ENCODE measurements at regions not wholly inside any gene's neighbourhood (a gene's known extent, or its start where the extent isn't known, plus 50 kb on each side); places are given as distances from the start of the nearest gene placed in this dataset.

DNA sequence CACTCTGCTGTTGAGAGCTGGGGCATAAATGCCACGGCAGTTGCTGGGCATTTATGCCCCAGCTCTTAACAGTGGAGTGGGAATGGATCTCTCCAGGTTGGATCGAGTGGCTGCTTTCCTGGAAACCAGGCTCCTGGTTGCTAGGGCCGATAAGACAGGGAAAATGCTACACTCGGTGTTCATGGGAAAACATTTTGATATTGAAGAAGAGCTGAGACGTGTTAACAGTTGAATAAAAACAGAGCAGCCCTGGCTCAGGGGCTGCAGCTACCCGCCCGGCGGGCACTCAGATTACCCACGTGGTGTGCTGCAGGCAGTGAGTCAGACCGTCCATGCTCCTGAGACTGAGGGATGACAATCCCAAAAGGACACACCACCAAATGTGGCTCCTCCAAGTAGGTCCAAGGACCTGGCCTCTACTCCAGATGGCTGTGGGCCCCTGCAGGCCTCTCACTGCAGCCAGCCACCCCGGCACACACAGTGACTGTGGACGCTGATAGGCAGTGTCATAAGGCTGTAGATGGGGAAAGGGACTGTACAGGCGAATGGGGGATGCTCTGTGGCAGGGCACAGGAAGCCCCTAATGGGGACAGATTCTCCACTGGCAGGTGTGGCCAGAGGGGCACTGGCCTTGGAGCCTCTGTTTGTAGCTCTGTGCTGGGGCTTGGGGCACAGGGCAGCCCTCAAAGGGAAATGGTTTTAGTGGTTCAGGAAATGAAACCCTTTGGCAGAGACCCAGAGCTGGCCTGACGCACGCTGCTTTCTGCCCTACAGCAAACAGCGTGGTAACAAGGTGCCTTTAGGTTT lies 237.8 kb downstream of the LY86 start:
- TF ChIP-seq EZH2 (IDR thresholded peaks at IDR 0.05; ENCODE audit: borderline replicate concordance, low read depth, low read length, severe bottlenecking) (no peak), JUN (IDR thresholded peaks at IDR 0.05; ENCODE audit: borderline replicate concordance, insufficient read depth, insufficient read length, low read depth) (peak; percentile 10), GATA2 (IDR thresholded peaks at IDR 0.05; ENCODE audit: insufficient read depth, insufficient read length, low read depth, low read length) (no peak), FOS (IDR thresholded peaks at IDR 0.05; ENCODE audit: borderline replicate concordance, insufficient read depth, low read length) (peak; percentile 36), POLR2A (IDR thresholded peaks at IDR 0.05; ENCODE audit: low read depth, low read length) (no peak), MYC (IDR thresholded peaks at IDR 0.05; ENCODE audit: low read depth, low read length) (no peak), POLR2AphosphoS5 (IDR thresholded peaks at IDR 0.05; ENCODE audit: insufficient read depth, low read depth, low read length) (peak; percentile 66)
- TF ChIP-seq, protein P1, sequence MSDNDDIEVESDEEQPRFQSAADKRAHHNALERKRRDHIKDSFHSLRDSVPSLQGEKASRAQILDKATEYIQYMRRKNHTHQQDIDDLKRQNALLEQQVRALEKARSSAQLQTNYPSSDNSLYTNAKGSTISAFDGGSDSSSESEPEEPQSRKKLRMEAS (IDR thresholded peaks at IDR 0.05; ENCODE audit: insufficient read depth, insufficient read length): peak; percentile 64
- TF ChIP-seq, protein P2, sequence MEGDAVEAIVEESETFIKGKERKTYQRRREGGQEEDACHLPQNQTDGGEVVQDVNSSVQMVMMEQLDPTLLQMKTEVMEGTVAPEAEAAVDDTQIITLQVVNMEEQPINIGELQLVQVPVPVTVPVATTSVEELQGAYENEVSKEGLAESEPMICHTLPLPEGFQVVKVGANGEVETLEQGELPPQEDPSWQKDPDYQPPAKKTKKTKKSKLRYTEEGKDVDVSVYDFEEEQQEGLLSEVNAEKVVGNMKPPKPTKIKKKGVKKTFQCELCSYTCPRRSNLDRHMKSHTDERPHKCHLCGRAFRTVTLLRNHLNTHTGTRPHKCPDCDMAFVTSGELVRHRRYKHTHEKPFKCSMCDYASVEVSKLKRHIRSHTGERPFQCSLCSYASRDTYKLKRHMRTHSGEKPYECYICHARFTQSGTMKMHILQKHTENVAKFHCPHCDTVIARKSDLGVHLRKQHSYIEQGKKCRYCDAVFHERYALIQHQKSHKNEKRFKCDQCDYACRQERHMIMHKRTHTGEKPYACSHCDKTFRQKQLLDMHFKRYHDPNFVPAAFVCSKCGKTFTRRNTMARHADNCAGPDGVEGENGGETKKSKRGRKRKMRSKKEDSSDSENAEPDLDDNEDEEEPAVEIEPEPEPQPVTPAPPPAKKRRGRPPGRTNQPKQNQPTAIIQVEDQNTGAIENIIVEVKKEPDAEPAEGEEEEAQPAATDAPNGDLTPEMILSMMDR (IDR thresholded peaks at IDR 0.05; ENCODE audit: extremely low read depth in 1 of 2, insufficient read depth in 1 of 2, low read depth in 1 of 2, low read length in 2 of 2): no peak
- no peak overlapping the region for H3K9ac ChIP-seq (replicated peaks; ENCODE audit: extremely low read depth, insufficient read depth, low read length)
- peak overlapping the region; percentile 47 for H2AFZ ChIP-seq (ENCODE audit: low read depth, low read length)
- ChIA-PET POLR2A (interaction anchor here (0.7 kb wide), 1 partner anchor 15 kb away, joined by 3 read pairs; no protein-coding TSS in a partner anchor), CTCF (interaction anchor here (1.1 to 3.0 kb wide), 7 partner anchors 15 to 130 kb away, joined by 3 to 13 read pairs (median 6); no protein-coding TSS in a partner anchor)
- H3K4me3 ChIP-seq (replicated peaks in 1 of 3; ENCODE audit: insufficient read depth in 1 of 3, low read depth in 1 of 3, low read length in 3 of 3): no peak overlapping the region
- peaks cover 16% of the 10 kb centered on the region for H3K4me1 ChIP-seq (ENCODE audit: control insufficient read depth, extremely low read depth, insufficient read depth, low read length)
- dilution Hi-C loops (cut with MboI; ENCODE audit: extremely low pct_ligation_motif_present, low sequenced_read_pairs) (no loop called here), intact Hi-C loops (cut with micrococcal nuclease) (loop anchor here (1.0 to 5.0 kb wide), 4 partner anchors 15 to 417 kb away; no protein-coding TSS in a partner anchor)
- H4K20me1 ChIP-seq (replicated peaks; ENCODE audit: control insufficient read depth, extremely low read depth, insufficient read depth, low read length): no peaks in the 10 kb centered on the region
- no peaks in the 10 kb centered on the region for H3K79me2 ChIP-seq (ENCODE audit: control insufficient read depth, insufficient read depth, low read length)
- DNase-seq (ENCODE audit: low read depth, low spot score) (peak; percentile 91), FAIRE-seq (peak; percentile 99)
- BruUV-seq (replicated peaks): no TSS peak
- peaks cover 0 to 2% of the 10 kb centered on the region in 2 experiments for H3K27me3 ChIP-seq (ENCODE audit: control insufficient read depth in 2 of 2, insufficient read depth in 2 of 2, low read length in 2 of 2)
- peak overlapping the region; percentile 19 for H3K4me2 ChIP-seq (ENCODE audit: insufficient read depth, low read length)
- peak overlapping the region; percentile 48 for H3K27ac ChIP-seq (ENCODE audit: insufficient read depth, low read depth, low read length)
- H3K9me1 ChIP-seq (replicated peaks; ENCODE audit: control insufficient read depth, extremely low read depth, insufficient read depth, low read length): no peaks in the 10 kb centered on the region
- H3K9me3 ChIP-seq (replicated peaks; ENCODE audit: control insufficient read depth, insufficient read depth, low read length): no peaks in the 10 kb centered on the region
- no peaks in the 10 kb centered on the region for H3K36me3 ChIP-seq (ENCODE audit: control insufficient read depth in 2 of 2, extremely low read depth in 1 of 2, insufficient read depth in 2 of 2, low read length in 2 of 2)
